NOMO-1 treated with dmso at 0.1 percent for 144 hours (cell line): ENCODE measurements at regions not wholly inside any gene's neighbourhood (a gene's known extent, or its start where the extent isn't known, plus 50 kb on each side); places are given as distances from the start of the nearest gene placed in this dataset.
"Not testable (repeated sequence)": the region's sequence is repeated elsewhere in the genome, so short reads cannot be mapped to it uniquely, and the experiment has no call there.

Experiments
- DNase-seq: peaks from one replicate; lab custom pipeline; 2025; ENCODE audit not compliant: unreplicated experiment; lab: John Stamatoyannopoulos, UW

- DNase-seq: no peak
Observed at GRCh38 chr9:90466441-90466840, 176.2 kb downstream of the DIRAS2 start.

GRCh38 chr9:90469435-90469834 lies 173.2 kb downstream of the DIRAS2 start:
- no peak for DNase-seq

- no peak for DNase-seq
Observed at GRCh38 chr9:90469865-90470387, 172.7 kb downstream of the DIRAS2 start.

- DNase-seq: no peak
Observed at GRCh38 chr9:90476058-90476457, 166.6 kb downstream of the DIRAS2 start.

GRCh38 chr9:90477535-90477934 lies 165.1 kb downstream of the DIRAS2 start:
- DNase-seq: no peak

GRCh38 chr9:90478821-90479220 lies 163.8 kb downstream of the DIRAS2 start:
- DNase-seq: no peak

- DNase-seq: no peak
Observed at GRCh38 chr9:90485028-90485427, 157.6 kb downstream of the DIRAS2 start.

GRCh38 chr9:90489066-90489465 lies 153.6 kb downstream of the DIRAS2 start:
- DNase-seq: no peak

- DNase-seq: no peak
Observed at GRCh38 chr9:90499761-90500160, 142.9 kb downstream of the DIRAS2 start.

- no peak for DNase-seq
Observed at GRCh38 chr9:90502134-90502533, 140.5 kb downstream of the DIRAS2 start.

- no peak for DNase-seq
Observed at GRCh38 chr9:90504486-90504885, 138.1 kb downstream of the DIRAS2 start.

- DNase-seq: no peak
Observed at GRCh38 chr9:90505695-90506094, 136.9 kb downstream of the DIRAS2 start.

- DNase-seq: not testable (repeated sequence)
Observed at GRCh38 chr9:90506402-90506801, 136.2 kb downstream of the DIRAS2 start.

- DNase-seq: no peak
Observed at GRCh38 chr9:90507621-90508020, 135.0 kb downstream of the DIRAS2 start.

GRCh38 chr9:90508940-90509339 lies 133.7 kb downstream of the DIRAS2 start:
- no peak for DNase-seq

- DNase-seq: no peak
Observed at GRCh38 chr9:90511711-90512110, 130.9 kb downstream of the DIRAS2 start.

- DNase-seq: no peak
Observed at GRCh38 chr9:90514877-90515276, 127.7 kb downstream of the DIRAS2 start.

GRCh38 chr9:90515510-90515909 lies 127.1 kb downstream of the DIRAS2 start:
- DNase-seq: peak; percentile 69

GRCh38 chr9:90517103-90517502 lies 125.5 kb downstream of the DIRAS2 start:
- DNase-seq: no peak

GRCh38 chr9:90521811-90522570 lies 120.6 kb downstream of the DIRAS2 start:
- no peak for DNase-seq

- DNase-seq: no peak
Observed at GRCh38 chr9:90523958-90524357, 118.7 kb downstream of the DIRAS2 start.

GRCh38 chr9:90526386-90526785 lies 116.2 kb downstream of the DIRAS2 start:
- no peak for DNase-seq

GRCh38 chr9:90536094-90536493 lies 106.5 kb downstream of the DIRAS2 start:
- DNase-seq: not testable (repeated sequence)
